Peyer's patch (tissue), 4 donors: ENCODE measurements at regions not wholly inside any gene's neighbourhood (a gene's known extent, or its start where the extent isn't known, plus 50 kb on each side); places are given as distances from the start of the nearest gene placed in this dataset.

ENCODE experiments used
- DNase-seq, 3 donors: peaks; one replicate each; pipeline ENCODE4 v3.0.0-alpha.2; 2017 to 2019
- H3K27ac ChIP-seq, 4 donors: fragments of 200-600 bp; sonication (generic); one replicate each; pipeline ENCODE4 v1.5.1; 2016 to 2019
- H3K27me3 ChIP-seq, 2 donors: fragments of 200-600 bp; sonication (generic); one replicate each; pipeline ENCODE4 v1.5.1; 2019
- H3K36me3 ChIP-seq, 3 donors: fragments of 200-600 bp; sonication (generic); one replicate each; pipeline ENCODE4 v1.5.1; 2016 to 2019
- H3K4me1 ChIP-seq, 4 donors: fragments of 200-600 bp; sonication (generic); one replicate each; pipeline ENCODE4 v1.5.1; 2016 to 2019
- H3K4me3 ChIP-seq, 4 donors: fragments of 200-600 bp; sonication (generic); 1 replicate in 3 of 4; 2 replicates in 1 of 4; pipeline ENCODE4 v1.5.1; 2016 to 2019; ENCODE audit warnings: mild to moderate bottlenecking in 1 of 4
- H3K9me3 ChIP-seq, 4 donors: fragments of 200-600 bp; sonication (generic); one replicate each; pipeline ENCODE4 v1.5.1; 2016 to 2019; ENCODE audit warnings: mild to moderate bottlenecking in 1 of 4
- CTCF ChIP-seq, 6 experiments: fragments of 450-650 bp in 4 of 6; fragments of 200-600 bp in 2 of 6; sonication (generic) in 1 of 6; IDR thresholded peaks; one replicate each; pipeline ENCODE4 v1.5.1; 2017 to 2019; ENCODE audit warnings: antibody characterized with exemption in 6 of 6, mild to moderate bottlenecking in 3 of 6, moderate library complexity in 1 of 6
- POLR2A ChIP-seq, 2 donors: fragments of 450-650 bp; IDR thresholded peaks; one replicate each; pipeline ENCODE4 v1.5.1; 2017; ENCODE audit warnings: antibody characterized with exemption in 2 of 2, mild to moderate bottlenecking in 2 of 2, moderate library complexity in 2 of 2

- H3K27me3 ChIP-seq: no peaks in the 10 kb centered on the region
- no peaks in the 10 kb centered on the region for H3K36me3 ChIP-seq
- H3K27ac ChIP-seq: no peak overlapping the region
- TF ChIP-seq POLR2A (IDR thresholded peaks at IDR 0.05) (no peak), CTCF (IDR thresholded peaks at IDR 0.05) (no peak)
- no peaks in the 10 kb centered on the region for H3K9me3 ChIP-seq
- H3K4me3 ChIP-seq: no peak overlapping the region
- H3K4me1 ChIP-seq: peaks cover 0 to 2% (median 0%) of the 10 kb centered on the region in 4 donors
- no peak for DNase-seq
Measured at GRCh38 chr2:105600602-105600948, 144.1 kb upstream of the NCK2 start.

- Histone ChIP-seq H3K4me1 (peaks cover 0 to 7% (median 0%) of the 10 kb centered on the region in 4 donors), H3K27me3 (no peaks in the 10 kb centered on the region), H3K36me3 (no peaks in the 10 kb centered on the region), H3K27ac (no peak overlapping the region), H3K4me3 (no peak overlapping the region), H3K9me3 (no peaks in the 10 kb centered on the region)
- TF ChIP-seq POLR2A (IDR thresholded peaks at IDR 0.05): no peak
- TF ChIP-seq CTCF (IDR thresholded peaks at IDR 0.05): no peak
- no peak for DNase-seq
Measured at GRCh38 chr2:105600037-105600442, 144.7 kb upstream of the NCK2 start.

DNA sequence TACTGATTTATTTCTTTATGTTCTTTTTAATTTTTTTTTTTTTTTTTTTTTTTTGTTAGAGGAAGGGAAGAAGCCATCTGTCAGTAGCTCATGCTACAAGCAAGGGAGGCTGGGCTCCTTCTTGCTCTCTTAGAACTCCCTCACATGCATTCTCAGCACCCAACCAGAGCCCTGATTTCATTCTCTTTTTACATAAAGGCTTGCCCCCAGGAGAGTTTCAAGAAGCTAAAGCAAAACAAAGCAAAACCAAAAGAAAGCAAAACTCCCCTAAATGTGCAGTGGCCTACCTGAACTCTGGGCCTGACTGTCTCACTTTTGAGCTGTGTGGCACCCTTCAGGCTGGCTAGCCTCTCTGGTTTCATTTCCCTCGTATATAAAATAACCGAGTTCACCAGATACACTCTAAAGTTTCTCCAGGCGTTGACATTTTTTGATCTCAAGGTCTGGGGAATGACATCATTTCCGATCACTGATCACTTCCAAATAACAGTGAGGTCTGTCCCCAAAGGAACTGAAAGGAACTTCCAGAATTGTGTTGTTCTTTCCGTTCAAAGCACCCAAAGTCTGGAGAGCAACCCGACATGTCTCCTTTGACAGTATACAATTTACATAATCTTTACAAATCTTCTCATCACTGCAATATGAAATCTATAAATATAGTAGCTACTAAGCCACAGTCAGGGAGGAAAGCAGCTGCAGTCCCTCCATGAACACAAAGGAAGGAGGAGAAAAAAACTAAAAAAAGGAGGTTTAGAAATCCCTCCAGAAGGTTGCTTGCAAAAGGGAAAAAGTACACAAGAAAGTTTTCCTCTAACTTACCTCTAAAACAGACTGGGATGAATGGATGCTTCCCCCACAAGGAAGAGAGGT lies 145.6 kb upstream of the NCK2 start:
- H3K27me3 ChIP-seq: no peaks in the 10 kb centered on the region
- no peaks in the 10 kb centered on the region for H3K9me3 ChIP-seq
- H3K27ac ChIP-seq: no peak overlapping the region
- no peak for TF ChIP-seq POLR2A (IDR thresholded peaks at IDR 0.05)
- TF ChIP-seq CTCF (IDR thresholded peaks at IDR 0.05): no peak
- H3K36me3 ChIP-seq: no peaks in the 10 kb centered on the region
- H3K4me1 ChIP-seq: peaks cover 0 to 12% (median 0%) of the 10 kb centered on the region in 4 donors
- DNase-seq: no peak
- no peak overlapping the region for H3K4me3 ChIP-seq

DNA sequence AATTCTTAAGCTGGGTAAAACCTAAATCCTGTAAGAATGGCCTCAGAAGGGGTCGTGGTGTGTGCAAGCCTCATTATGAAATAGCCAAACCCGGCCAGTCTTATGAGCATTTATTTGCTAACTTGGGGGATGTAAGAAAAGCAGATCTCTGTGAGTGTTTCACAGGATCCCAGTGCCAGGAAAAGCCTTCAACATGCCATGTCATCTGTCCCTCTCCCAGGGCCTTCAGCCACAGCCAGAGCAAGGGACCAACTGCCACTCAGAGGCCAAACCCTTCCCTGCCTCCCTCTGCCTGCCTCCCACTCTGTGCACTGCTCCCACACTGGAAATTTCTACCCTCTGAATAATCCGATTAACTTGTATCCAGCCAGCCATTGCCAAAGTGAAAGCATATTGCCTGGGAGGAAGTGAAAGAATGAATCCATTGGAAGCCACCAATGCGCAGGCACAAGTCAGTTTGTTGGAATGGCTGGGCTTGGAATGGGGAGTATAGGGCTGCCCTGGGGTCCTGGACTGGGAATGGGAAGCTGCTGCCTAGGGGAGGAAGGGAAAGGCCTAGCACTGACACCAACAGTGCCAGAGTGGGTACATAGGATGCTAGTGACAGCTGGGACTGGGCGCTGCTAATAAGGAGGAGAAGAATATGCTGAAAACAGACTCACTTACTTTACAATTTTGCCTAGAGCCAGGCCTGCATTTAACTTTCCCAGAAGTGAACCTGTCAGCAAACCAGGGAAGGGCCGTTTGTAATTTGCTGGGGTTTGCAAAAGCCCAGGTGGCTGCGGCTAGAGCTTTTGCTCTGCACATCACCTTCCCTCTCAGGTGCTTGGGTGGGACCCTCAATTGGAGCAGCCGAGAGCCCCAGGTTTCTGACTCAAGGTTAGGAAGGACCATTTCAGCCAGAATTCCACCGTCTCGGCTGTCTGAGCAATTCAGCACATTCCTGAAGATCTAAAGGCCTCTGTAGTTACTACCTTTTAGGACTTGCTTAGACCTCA lies 146.6 kb upstream of the NCK2 start:
- no peak overlapping the region for H3K27ac ChIP-seq
- H3K9me3 ChIP-seq: no peaks in the 10 kb centered on the region
- peaks cover 0 to 12% (median 0%) of the 10 kb centered on the region in 4 donors for H3K4me1 ChIP-seq
- no peaks in the 10 kb centered on the region for H3K27me3 ChIP-seq
- no peaks in the 10 kb centered on the region for H3K36me3 ChIP-seq
- DNase-seq: no peak
- TF ChIP-seq POLR2A (IDR thresholded peaks at IDR 0.05): no peak
- no peak overlapping the region for H3K4me3 ChIP-seq

- Histone ChIP-seq H3K27ac (no peak overlapping the region), H3K36me3 (no peaks in the 10 kb centered on the region), H3K4me1 (peaks cover 0 to 12% (median 0%) of the 10 kb centered on the region in 4 donors), H3K4me3 (no peak overlapping the region), H3K9me3 (no peaks in the 10 kb centered on the region), H3K27me3 (no peaks in the 10 kb centered on the region)
- no peak for DNase-seq
- TF ChIP-seq POLR2A (IDR thresholded peaks at IDR 0.05) (no peak), CTCF (IDR thresholded peaks at IDR 0.05) (no peak)
Measured at GRCh38 chr2:105597011-105597805, 147.5 kb upstream of the NCK2 start.
